H1 (cell line): ENCODE measurements at regions not wholly inside any gene's neighbourhood (a gene's known extent, or its start where the extent isn't known, plus 50 kb on each side); places are given as distances from the start of the nearest gene placed in this dataset.

ENCODE experiments used
- CTCF ChIA-PET: fragments of 300-600 bp; sonication (Branson Sonifier 250); formaldehyde crosslinking; loops from one replicate; lab custom pipeline; 2021; ENCODE audit not compliant: partially characterized antibody; lab: Charles Lee
- POLR2A ChIA-PET: fragments of 300-600 bp; sonication (Branson Sonifier 250); formaldehyde crosslinking; loops from one replicate; lab custom pipeline; 2021; ENCODE audit warnings: inconsistent platforms; ENCODE audit not compliant: partially characterized antibody; lab: Charles Lee
- DNase-seq, 2 experiments: peaks; one replicate each; pipeline versions ENCODE4 v3.0.0 to v3.0.0-alpha.2; 2010 to 2022; ENCODE audit warnings: low spot score in 2 of 2, low read depth in 1 of 2, mixed read lengths in 1 of 2
- FAIRE-seq: peaks from 2 replicates; lab custom pipeline; 2011; peaks lifted over from hg19 to GRCh38; lab: Jason Lieb, UNC
- H2AFZ ChIP-seq: 2 replicates; pipeline ENCODE4 v1.8.1; 2012; ENCODE audit warnings: low read length, inconsistent platforms
- H2AK5ac ChIP-seq: 2 replicates; pipeline ENCODE4 v1.6.1; 2013; ENCODE audit warnings: low read depth, low read length
- H2BK120ac ChIP-seq: replicated peaks from 2 replicates; pipeline ENCODE3; 2013; ENCODE audit warnings: low read depth, low read length, inconsistent platforms
- H2BK12ac ChIP-seq: 2 replicates; pipeline ENCODE4 v1.6.1; 2013; ENCODE audit warnings: low read depth, low read length
- H2BK15ac ChIP-seq: 2 replicates; pipeline ENCODE4 v1.6.1; 2013; ENCODE audit warnings: low read length
- H2BK20ac ChIP-seq: 2 replicates; pipeline ENCODE4 v1.6.1; 2013; ENCODE audit warnings: low read length
- H2BK5ac ChIP-seq: 2 replicates; pipeline ENCODE4 v1.6.1; 2013; ENCODE audit warnings: low read depth, low read length
- H3K14ac ChIP-seq: 2 replicates; pipeline ENCODE4 v1.6.1; 2013; ENCODE audit warnings: inconsistent platforms; ENCODE audit not compliant: insufficient read length
- H3K18ac ChIP-seq: 2 replicates; pipeline ENCODE4 v1.6.1; 2013; ENCODE audit warnings: low read length; ENCODE audit errors: extremely low read depth
- H3K23ac ChIP-seq: 2 replicates; pipeline ENCODE4 v1.6.1; 2013; ENCODE audit warnings: inconsistent platforms; ENCODE audit not compliant: insufficient read length
- H3K23me2 ChIP-seq: 2 replicates; pipeline ENCODE4 v1.6.1; 2013; ENCODE audit warnings: low read depth, low read length
- H3K27ac ChIP-seq: 2 replicates; pipeline ENCODE4 v1.6.1; 2011; ENCODE audit warnings: low read depth, low read length, inconsistent platforms
- H3K27me3 ChIP-seq, 4 experiments: replicated peaks in 1 of 4; 1 replicate in 1 of 4; 2 replicates in 3 of 4; pipeline versions ENCODE4 v1.6.1 to v1.8.1; 2011 to 2013; ENCODE audit warnings: low read length in 3 of 4, mild to moderate bottlenecking in 3 of 4, inconsistent platforms in 2 of 4, mixed read lengths in 2 of 4, moderate library complexity in 1 of 4; ENCODE audit not compliant: control insufficient read depth in 3 of 4, insufficient read depth in 3 of 4; ENCODE audit errors: extremely low read depth in 1 of 4
- H3K36me3 ChIP-seq, 4 experiments: 2 replicates each; pipeline versions ENCODE4 v1.6.1 to v1.8.1; 2011 to 2013; ENCODE audit warnings: mild to moderate bottlenecking in 4 of 4, low read length in 3 of 4, moderate library complexity in 2 of 4, control low read depth in 1 of 4, inconsistent platforms in 1 of 4; ENCODE audit not compliant: insufficient read depth in 4 of 4, control insufficient read depth in 2 of 4
- H3K4ac ChIP-seq: replicated peaks from 2 replicates; pipeline ENCODE3; 2013; ENCODE audit warnings: low read length, low read depth, mixed read lengths, inconsistent platforms; ENCODE audit not compliant: insufficient read length
- H3K4me1 ChIP-seq, 4 experiments: replicated peaks in 1 of 4; 1 replicate in 1 of 4; 2 replicates in 3 of 4; pipeline versions ENCODE4 v1.6.1 to v1.8.1; 2011 to 2013; ENCODE audit warnings: low read length in 3 of 4, inconsistent platforms in 2 of 4, mixed read lengths in 1 of 4; ENCODE audit not compliant: insufficient read depth in 4 of 4, control insufficient read depth in 3 of 4
- H3K4me2 ChIP-seq, 2 experiments: 2 replicates each; pipeline versions ENCODE4 v1.6.1 to v1.8.1; 2011 to 2013; ENCODE audit warnings: low read depth in 2 of 2, low read length in 2 of 2, control low read depth in 1 of 2, inconsistent platforms in 1 of 2, mild to moderate bottlenecking in 1 of 2; ENCODE audit not compliant: insufficient read depth in 1 of 2
- H3K4me3 ChIP-seq, 4 experiments: fragments of 200-600, 300-600 bp in 1 of 4; sonication (generic), shearing (Covaris generic), sonication (Bioruptor Twin) in 1 of 4; 2 replicates each; pipeline versions ENCODE4 v1.5.1 to v1.8.1; 2011 to 2016; ENCODE audit warnings: low read length in 4 of 4, low read depth in 3 of 4, control low read depth in 2 of 4, inconsistent platforms in 2 of 4, mild to moderate bottlenecking in 2 of 4, mixed read lengths in 1 of 4, moderate library complexity in 1 of 4; ENCODE audit not compliant: insufficient read depth in 2 of 4; ENCODE audit errors: extremely low read depth in 1 of 4
- H3K56ac ChIP-seq: replicated peaks from 2 replicates; pipeline ENCODE3; 2013; ENCODE audit warnings: low read depth, mild to moderate bottlenecking, mixed read lengths, low read length, inconsistent platforms; ENCODE audit not compliant: insufficient read length
- H3K79me1 ChIP-seq: 2 replicates; pipeline ENCODE4 v1.6.1; 2013; ENCODE audit warnings: low read depth, low read length, control low read depth
- H3K79me2 ChIP-seq, 2 experiments: 2 replicates each; pipeline versions ENCODE4 v1.6.1 to v1.8.1; 2012 to 2013; ENCODE audit warnings: low read length in 2 of 2, mild to moderate bottlenecking in 2 of 2, inconsistent platforms in 1 of 2; ENCODE audit not compliant: insufficient read depth in 2 of 2, control insufficient read depth in 1 of 2
- H3K9ac ChIP-seq, 4 experiments: replicated peaks in 1 of 4; 1 replicate in 1 of 4; 2 replicates in 3 of 4; pipeline versions ENCODE4 v1.6.1 to v1.8.1; 2011 to 2013; ENCODE audit warnings: low read depth in 3 of 4, low read length in 3 of 4, control low read depth in 2 of 4, mild to moderate bottlenecking in 2 of 4, moderate library complexity in 2 of 4, inconsistent platforms in 1 of 4; ENCODE audit errors: extremely low read depth in 1 of 4
- H3K9me3 ChIP-seq, 2 experiments: 2 replicates each; pipeline versions ENCODE4 v1.6.1 to v1.8.1; 2012 to 2013; ENCODE audit warnings: mild to moderate bottlenecking in 2 of 2, moderate library complexity in 2 of 2, control low read depth in 1 of 2, inconsistent platforms in 1 of 2, low read depth in 1 of 2, low read length in 1 of 2, mixed read lengths in 1 of 2; ENCODE audit not compliant: insufficient read depth in 2 of 2
- H4K20me1 ChIP-seq, 2 experiments: replicated peaks in 1 of 2; 2 replicates each; pipeline versions ENCODE3 to v1.8.1; 2011 to 2013; ENCODE audit warnings: inconsistent platforms in 2 of 2, low read length in 2 of 2, mild to moderate bottlenecking in 1 of 2; ENCODE audit not compliant: insufficient read depth in 2 of 2, control insufficient read depth in 1 of 2
- H4K5ac ChIP-seq: 2 replicates; pipeline ENCODE4 v1.6.1; 2013; ENCODE audit warnings: low read length, low read depth, mixed read lengths, inconsistent platforms; ENCODE audit not compliant: insufficient read length
- H4K8ac ChIP-seq: 2 replicates; pipeline ENCODE4 v1.8.0; 2013; ENCODE audit warnings: mild to moderate bottlenecking, moderate library complexity, low read length, inconsistent platforms; ENCODE audit not compliant: insufficient read depth; ENCODE audit errors: extremely low read depth
- H4K91ac ChIP-seq: replicated peaks from 2 replicates; pipeline ENCODE3; 2013; ENCODE audit warnings: low read length, mixed read lengths, inconsistent platforms; ENCODE audit not compliant: insufficient read length
- NANOG ChIP-seq: IDR thresholded peaks from 2 replicates; pipeline ENCODE4 v1.6.1; 2011; ENCODE audit warnings: low read length, low read depth, mild to moderate bottlenecking, inconsistent platforms; ENCODE audit not compliant: insufficient read depth, poor library complexity, severe bottlenecking
- WGBS, 2 experiments: shearing (Covaris generic) in 1 of 2; methylation state at CpG; one replicate each; pipeline versions ENCODE4 v1.1.6 to v1.1.7; 2013 to 2015; ENCODE audit warnings: low lambda C conversion rate in 2 of 2, mixed read lengths in 2 of 2, inconsistent platforms in 1 of 2, low coverage in 1 of 2, missing lambda C conversion rate in 1 of 2; ENCODE audit not compliant: insufficient replicate concordance in 2 of 2, insufficient coverage in 1 of 2, insufficient read length in 1 of 2; ENCODE audit errors: extremely low coverage in 1 of 2, missing lambda C conversion rate in 1 of 2; 5-methylcytosine and 5-hydroxymethylcytosine counted together

DNA sequence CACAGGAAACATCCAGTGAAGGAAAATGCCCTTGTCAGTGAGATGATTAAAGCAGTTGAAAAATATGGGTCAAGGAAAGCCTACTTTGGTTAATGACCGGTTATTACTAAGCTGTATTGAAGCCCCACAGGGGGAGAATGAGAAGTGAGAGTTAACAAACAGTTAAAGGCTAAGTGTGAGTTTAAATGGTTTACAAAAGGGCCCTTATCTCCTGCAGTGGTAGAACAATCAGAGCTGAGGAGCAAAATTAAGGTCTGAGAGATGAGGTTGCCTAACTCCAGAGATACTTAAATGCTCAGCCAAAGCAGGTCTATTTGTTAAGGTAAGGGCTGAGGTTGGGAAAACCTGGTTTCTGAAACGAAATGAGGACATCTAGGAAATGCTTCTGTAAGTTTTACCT is 75.1 kb upstream of the FER start:
- CTCF ChIA-PET: interaction anchor here (0.7 to 2.8 kb wide), 5 partner anchors 8 to 183 kb away, joined by 3 to 8 read pairs (median 3); no protein-coding TSS in a partner anchor
- Histone ChIP-seq H3K4me1 (peaks cover 0 to 5% (median 0%) of the 10 kb centered on the region in 4 experiments; a peak in 1 of 7 replicates), H3K27me3 (peaks cover 0 to 5% (median 0%) of the 10 kb centered on the region in 4 experiments; a peak in 3 of 7 replicates), H4K20me1 (no peaks in the 10 kb centered on the region), H2AFZ (no peak overlapping the region), H3K18ac (no peak overlapping the region), H3K56ac (no peak overlapping the region), H3K14ac (no peak overlapping the region), H3K4ac (no peak overlapping the region), H2AK5ac (no peak overlapping the region), H4K8ac (no peak overlapping the region), H2BK20ac (no peak overlapping the region), H2BK120ac (no peak overlapping the region), H2BK5ac (no peak overlapping the region), H3K27ac (no peak overlapping the region), H3K9me3 (no peaks in the 10 kb centered on the region), H3K4me3 (no peak overlapping the region), H3K23ac (no peak overlapping the region), H3K36me3 (no peaks in the 10 kb centered on the region), H3K79me2 (no peaks in the 10 kb centered on the region), H3K79me1 (no peaks in the 10 kb centered on the region), H3K9ac (no peak overlapping the region; a peak in 1 of 7 replicates), H2BK15ac (no peak overlapping the region), H3K23me2 (no peaks in the 10 kb centered on the region), H4K5ac (no peak overlapping the region), H2BK12ac (no peak overlapping the region), H4K91ac (no peak overlapping the region), H3K4me2 (no peak overlapping the region)
- DNase-seq (no peak), FAIRE-seq (no peak)
- POLR2A ChIA-PET: no interaction called here
- WGBS, 2 experiments: 57% methylated on average over 2 of the region's 2 CpGs; no CpG with 5 or more reads in 1 of the 2 experiments
- peak; percentile 47 for TF ChIP-seq NANOG
